ENCODE measurements at regions not wholly inside any gene's neighbourhood (a gene's known extent, or its start where the extent isn't known, plus 50 kb on each side); places are given as distances from the start of the nearest gene placed in this dataset.

GRCh38 chr2:120598416-120598815 is 137.3 kb upstream of the GLI2 start:
- no peak for DNase-seq (ENCODE audit: extremely low read depth, low read depth, low spot score)

- no peak for DNase-seq (ENCODE audit: extremely low read depth, low read depth, low spot score)
Measured at GRCh38 chr2:120599072-120599471, 136.6 kb upstream of the GLI2 start.

DNA sequence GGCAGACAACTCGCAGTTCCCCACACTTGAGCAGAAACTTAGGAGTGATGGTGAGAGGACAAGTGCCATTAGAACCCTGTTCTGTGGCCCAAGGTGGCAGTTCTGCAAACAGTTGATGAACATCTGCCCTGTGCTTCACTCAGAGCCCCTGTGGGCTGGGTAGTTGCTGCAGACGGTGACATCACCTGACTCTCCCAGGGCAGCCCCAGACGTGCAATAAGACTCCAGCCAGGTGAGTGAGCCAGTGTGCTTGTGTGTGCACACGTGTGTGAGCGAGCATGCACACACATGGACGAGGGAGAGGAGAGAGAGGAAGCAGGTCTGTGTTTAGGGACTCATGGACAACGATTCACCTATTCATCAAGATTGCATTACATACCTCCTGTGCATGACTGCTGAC is 136.0 kb upstream of the GLI2 start:
- DNase-seq (ENCODE audit: extremely low read depth, low read depth, low spot score), result no peak

- DNase-seq (ENCODE audit: extremely low read depth, low read depth, low spot score), result no peak
Measured at GRCh38 chr2:120600335-120600734, 135.3 kb upstream of the GLI2 start.

DNA sequence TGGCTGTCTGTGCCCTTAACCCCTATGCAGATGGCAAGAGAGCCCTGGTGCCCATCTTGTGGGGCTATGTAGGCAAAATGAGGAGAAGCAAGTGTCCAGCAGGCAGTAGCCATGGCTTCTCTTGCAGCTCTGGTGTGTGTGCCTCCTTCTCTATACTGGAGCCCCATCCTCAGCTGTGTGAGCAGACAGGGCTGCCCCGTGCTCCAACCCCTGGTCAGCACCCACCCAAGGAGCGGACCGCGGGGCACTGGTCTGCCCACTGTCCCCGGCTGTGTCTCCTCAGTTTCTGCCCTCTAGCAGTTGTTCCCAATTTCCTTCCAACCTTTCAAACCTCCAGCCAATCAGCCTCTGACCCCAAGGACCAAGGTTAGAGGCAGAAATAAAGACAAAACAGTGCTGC is 134.9 kb upstream of the GLI2 start:
- no peak for DNase-seq (ENCODE audit: extremely low read depth, low read depth, low spot score)

- DNase-seq (ENCODE audit: extremely low read depth, low read depth, low spot score), result no peak
Measured at GRCh38 chr2:120601566-120601965, 134.1 kb upstream of the GLI2 start.

DNA sequence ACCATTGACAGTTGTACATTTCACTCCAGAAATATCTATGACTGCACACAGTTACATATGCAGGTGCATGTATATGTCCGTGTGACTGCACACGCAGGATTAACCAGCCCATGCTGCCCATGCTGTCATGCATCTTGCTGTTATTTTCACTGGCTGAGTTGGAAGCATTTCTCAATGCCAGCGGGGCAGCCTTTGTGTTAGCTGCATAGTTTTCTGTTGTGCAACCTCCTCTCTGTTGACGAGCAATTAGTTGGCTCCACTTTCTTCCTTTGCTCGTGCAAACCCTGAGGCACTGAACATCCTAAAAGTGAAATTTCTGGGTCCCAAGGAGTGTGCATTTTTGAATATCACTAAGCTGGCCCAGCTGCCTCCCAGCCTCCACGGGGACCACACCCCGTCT is 133.4 kb upstream of the GLI2 start:
- no peak for DNase-seq (ENCODE audit: extremely low read depth, low read depth, low spot score)

- DNase-seq (ENCODE audit: extremely low read depth, low read depth, low spot score), result no peak
Measured at GRCh38 chr2:120604767-120605166, 130.9 kb upstream of the GLI2 start.

DNA sequence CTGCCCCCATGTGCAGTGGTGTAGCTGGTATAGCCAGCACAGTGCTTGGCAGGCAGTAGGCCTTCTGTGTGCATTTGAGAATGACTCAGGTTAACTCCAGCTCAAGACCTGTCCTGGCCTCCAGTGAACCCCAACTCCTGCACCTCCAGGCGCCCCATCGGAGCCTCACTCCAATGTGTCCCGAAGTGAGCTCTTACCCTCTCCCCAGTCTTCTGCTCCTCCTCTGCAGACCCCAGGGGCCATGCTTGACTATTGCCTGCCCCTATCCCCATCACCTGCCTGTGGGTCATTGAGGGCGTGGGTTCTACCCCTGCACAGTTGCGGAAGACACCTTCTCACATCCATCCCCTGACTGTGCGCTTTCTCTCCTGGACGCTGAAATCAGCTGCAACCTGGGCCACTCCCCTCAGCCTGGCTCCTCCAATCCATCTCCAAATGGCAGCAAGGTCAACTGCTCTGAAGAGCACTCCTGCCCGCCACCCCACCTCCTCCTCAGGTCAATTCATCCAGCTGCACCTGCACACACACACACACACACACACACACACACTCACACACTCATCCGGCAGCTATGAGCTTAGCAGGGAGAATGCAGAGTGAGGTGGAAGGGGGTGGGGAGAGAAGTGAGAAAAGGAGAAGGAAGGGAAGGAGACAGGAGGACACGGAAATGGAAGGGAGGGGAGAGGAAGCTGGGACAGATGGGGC is 130.3 kb upstream of the GLI2 start:
- no peak for DNase-seq (ENCODE audit: extremely low read depth, low read depth, low spot score)

DNA sequence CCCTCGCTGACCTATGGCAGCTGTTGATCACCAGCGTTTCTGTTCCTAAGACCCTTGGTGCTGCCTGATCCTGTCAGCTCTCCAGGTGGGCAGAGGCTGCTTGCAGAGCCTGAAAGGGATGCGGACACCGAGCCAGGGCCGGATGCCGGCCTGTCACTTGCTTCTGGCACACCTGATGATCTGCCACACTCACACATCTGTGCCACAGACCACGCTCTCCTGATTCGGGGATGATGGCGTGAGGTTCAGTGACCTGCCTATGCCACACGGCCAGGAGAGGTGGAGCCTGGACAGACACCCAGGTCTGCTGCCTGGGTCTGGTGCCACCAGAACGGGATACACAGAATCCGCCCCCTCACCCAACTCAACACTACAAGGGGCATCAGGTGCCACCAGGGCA is 129.4 kb upstream of the GLI2 start:
- DNase-seq (ENCODE audit: extremely low read depth, low read depth, low spot score), result no peak

DNA sequence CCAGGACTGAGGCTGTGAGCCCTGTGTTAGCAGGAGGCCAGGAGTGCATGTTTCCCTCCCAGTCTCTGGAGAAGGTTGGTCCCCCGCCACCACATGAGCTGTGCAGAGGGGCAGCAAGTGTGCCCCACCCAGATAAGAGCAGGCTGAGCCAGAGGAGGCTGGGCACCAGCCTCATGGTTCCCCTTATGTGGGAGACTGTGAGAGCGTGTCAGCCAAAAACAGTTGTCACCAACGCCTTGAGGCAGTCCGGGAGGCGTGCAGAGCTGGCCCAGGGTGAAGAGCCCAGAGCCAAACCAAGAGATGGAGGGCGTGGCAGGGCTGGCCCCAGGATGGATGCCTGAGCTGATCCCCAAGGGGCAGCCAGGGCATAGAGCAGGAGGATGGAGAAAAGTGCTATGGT is 128.7 kb upstream of the GLI2 start:
- DNase-seq (ENCODE audit: extremely low read depth, low read depth, low spot score), result no peak

DNA sequence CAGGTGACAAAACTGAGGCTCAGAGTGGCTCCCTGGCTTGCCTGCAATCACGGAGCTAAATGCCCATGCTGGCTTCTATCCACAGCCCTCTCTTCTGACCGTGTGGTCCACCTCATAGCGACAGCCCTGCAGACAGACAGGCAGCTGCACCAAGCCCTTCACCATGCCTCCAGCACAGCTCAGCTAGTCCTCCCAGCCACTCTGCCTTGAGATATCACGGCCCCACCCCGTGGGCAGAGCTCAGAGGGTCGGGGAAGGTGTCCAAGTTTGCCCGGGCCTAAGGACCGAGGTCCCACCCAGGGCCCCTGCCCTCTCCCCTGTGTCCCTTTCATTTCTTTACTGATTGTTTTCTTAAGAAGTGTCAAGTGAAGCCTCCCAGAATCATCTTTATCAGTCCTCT is 128.2 kb upstream of the GLI2 start:
- no peak for DNase-seq (ENCODE audit: extremely low read depth, low read depth, low spot score)

GRCh38 chr2:120607996-120608395 is 127.7 kb upstream of the GLI2 start:
- no peak for DNase-seq (ENCODE audit: extremely low read depth, low read depth, low spot score)

- no peak for DNase-seq (ENCODE audit: extremely low read depth, low read depth, low spot score)
Measured at GRCh38 chr2:120609826-120610395, 125.8 kb upstream of the GLI2 start.

GRCh38 chr2:120611016-120611415 is 124.7 kb upstream of the GLI2 start:
- no peak for DNase-seq (ENCODE audit: extremely low read depth, low read depth, low spot score)

- no peak for DNase-seq (ENCODE audit: extremely low read depth, low read depth, low spot score)
Measured at GRCh38 chr2:120611961-120612360, 123.7 kb upstream of the GLI2 start.

GRCh38 chr2:120612471-120612870 is 123.2 kb upstream of the GLI2 start:
- DNase-seq (ENCODE audit: extremely low read depth, low read depth, low spot score), result no peak

GRCh38 chr2:120612931-120613330 is 122.7 kb upstream of the GLI2 start:
- DNase-seq (ENCODE audit: extremely low read depth, low read depth, low spot score), result no peak

GRCh38 chr2:120613742-120614571 is 121.7 kb upstream of the GLI2 start:
- DNase-seq (ENCODE audit: extremely low read depth, low read depth, low spot score), result no peak

GRCh38 chr2:120614901-120615300 is 120.8 kb upstream of the GLI2 start:
- DNase-seq (ENCODE audit: extremely low read depth, low read depth, low spot score), result no peak

GRCh38 chr2:120616261-120616660 is 119.4 kb upstream of the GLI2 start:
- DNase-seq (ENCODE audit: extremely low read depth, low read depth, low spot score), result no peak

GRCh38 chr2:120617055-120617454 is 118.6 kb upstream of the GLI2 start:
- DNase-seq (ENCODE audit: extremely low read depth, low read depth, low spot score), result no peak

Data from glomerular endothelial cell (primary cell).